ENCODE measurements at regions not wholly inside any gene's neighbourhood (a gene's known extent, or its start where the extent isn't known, plus 50 kb on each side); places are given as distances from the start of the nearest gene placed in this dataset.

DNA sequence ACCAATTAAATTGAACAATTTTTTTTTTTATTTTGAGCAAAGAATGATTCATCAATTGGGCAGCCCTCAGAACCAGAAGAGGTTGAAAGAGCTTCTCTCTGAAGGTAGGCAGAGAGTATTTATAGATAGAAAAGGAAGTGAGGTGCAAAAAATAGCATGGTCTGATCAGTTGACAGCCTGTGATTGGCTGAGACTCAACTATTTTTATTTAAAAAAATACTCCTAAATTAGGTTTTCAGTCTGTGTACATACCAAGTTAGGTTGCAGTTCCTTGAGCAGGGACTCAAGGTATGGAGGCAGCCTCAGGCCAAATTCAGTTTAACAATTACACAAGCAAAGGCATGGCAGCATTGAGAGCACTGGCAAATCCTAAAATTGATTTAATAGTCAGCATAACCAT is 1074.7 kb downstream of the SORCS1 start:
- Histone ChIP-seq H2BK5ac (ENCODE audit: low read depth, low read length, poor library complexity, severe bottlenecking) (no peak overlapping the region), H3K4ac (ENCODE audit: low read depth, low read length) (no peak overlapping the region), H4K20me1 (ENCODE audit: insufficient read depth, low read length) (no peaks in the 10 kb centered on the region), H4K8ac (ENCODE audit: low read depth in 2 of 2, low read length in 2 of 2) (no peak overlapping the region), H3K4me1 (ENCODE audit: control insufficient read depth, insufficient read depth, low read length) (no peaks in the 10 kb centered on the region), H2BK15ac (ENCODE audit: low read depth, low read length) (no peak overlapping the region), H3K79me1 (ENCODE audit: low read depth in 1 of 2, low read length in 2 of 2) (no peaks in the 10 kb centered on the region), H3K23ac (ENCODE audit: low read depth, low read length) (no peak overlapping the region), H4K91ac (ENCODE audit: insufficient read depth, low read depth, low read length) (no peak overlapping the region), H4K5ac (ENCODE audit: low read depth, low read length) (no peak overlapping the region), H3K18ac (ENCODE audit: low read depth, low read length) (no peak overlapping the region), H3K9me3 (ENCODE audit: control insufficient read depth, insufficient read depth, low read length) (no peaks in the 10 kb centered on the region), H3K4me3 (ENCODE audit: insufficient read depth, low read depth, low read length) (no peak overlapping the region), H2BK120ac (ENCODE audit: low read depth, low read length) (no peak overlapping the region), H3K9me1 (ENCODE audit: insufficient read depth, low read length) (no peaks in the 10 kb centered on the region), H3K4me2 (ENCODE audit: low read depth, low read length) (no peak overlapping the region), H3K56ac (ENCODE audit: extremely low read depth, insufficient read depth, low read length) (no peak overlapping the region), H2AFZ (replicated peaks; ENCODE audit: low read length, poor library complexity) (no peak overlapping the region), H3K36me3 (ENCODE audit: control insufficient read depth, insufficient read depth, low read length) (no peaks in the 10 kb centered on the region), H2BK20ac (ENCODE audit: low read depth, low read length) (no peak overlapping the region), H2AK9ac (replicated peaks; ENCODE audit: low read depth, low read length, poor library complexity) (no peak overlapping the region), H3K14ac (replicated peaks; ENCODE audit: low read depth, low read length) (no peak overlapping the region), H2AK5ac (ENCODE audit: low read depth, low read length) (no peak overlapping the region), H3K27me3 (ENCODE audit: control insufficient read depth, insufficient read depth, low read length) (no peaks in the 10 kb centered on the region), H3K27ac (ENCODE audit: insufficient read depth, low read length) (no peak overlapping the region), H3K9ac (ENCODE audit: low read depth, low read length) (no peak overlapping the region)
- ChIA-PET POLR2A (ENCODE audit: unreplicated experiment) (no interaction called here), CTCF (no interaction called here)
- in situ Hi-C loops (cut with MboI; ENCODE audit: low sequenced_read_pairs) = no loop called here
- intact Hi-C loops (cut with micrococcal nuclease) = no loop called here
- DNase-seq (no peak), ATAC-seq (ENCODE audit: low read depth) (no peak)
- dilution Hi-C loops (cut with HindIII; ENCODE audit: low sequenced_read_pairs, unreplicated experiment) = no loop called here
- no TSS peak for BruUV-seq (replicated peaks)
- TF ChIP-seq MXI1 (IDR thresholded peaks at IDR 0.05; ENCODE audit: borderline replicate concordance, low read depth, low read length) (no peak), MAZ (IDR thresholded peaks at IDR 0.05; ENCODE audit: borderline replicate concordance, low read depth, low read length) (no peak), BHLHE40 (IDR thresholded peaks at IDR 0.05; ENCODE audit: low read depth, low read length) (no peak), RFX5 (IDR thresholded peaks at IDR 0.05; ENCODE audit: low read depth, low read length) (no peak), FOS (IDR thresholded peaks at IDR 0.05; ENCODE audit: low read depth, low read length) (no peak), POLR2A (IDR thresholded peaks at IDR 0.05; ENCODE audit: low read depth, low read length) (no peak)
- TF ChIP-seq, protein P1, sequence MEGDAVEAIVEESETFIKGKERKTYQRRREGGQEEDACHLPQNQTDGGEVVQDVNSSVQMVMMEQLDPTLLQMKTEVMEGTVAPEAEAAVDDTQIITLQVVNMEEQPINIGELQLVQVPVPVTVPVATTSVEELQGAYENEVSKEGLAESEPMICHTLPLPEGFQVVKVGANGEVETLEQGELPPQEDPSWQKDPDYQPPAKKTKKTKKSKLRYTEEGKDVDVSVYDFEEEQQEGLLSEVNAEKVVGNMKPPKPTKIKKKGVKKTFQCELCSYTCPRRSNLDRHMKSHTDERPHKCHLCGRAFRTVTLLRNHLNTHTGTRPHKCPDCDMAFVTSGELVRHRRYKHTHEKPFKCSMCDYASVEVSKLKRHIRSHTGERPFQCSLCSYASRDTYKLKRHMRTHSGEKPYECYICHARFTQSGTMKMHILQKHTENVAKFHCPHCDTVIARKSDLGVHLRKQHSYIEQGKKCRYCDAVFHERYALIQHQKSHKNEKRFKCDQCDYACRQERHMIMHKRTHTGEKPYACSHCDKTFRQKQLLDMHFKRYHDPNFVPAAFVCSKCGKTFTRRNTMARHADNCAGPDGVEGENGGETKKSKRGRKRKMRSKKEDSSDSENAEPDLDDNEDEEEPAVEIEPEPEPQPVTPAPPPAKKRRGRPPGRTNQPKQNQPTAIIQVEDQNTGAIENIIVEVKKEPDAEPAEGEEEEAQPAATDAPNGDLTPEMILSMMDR (conservative IDR thresholded peaks at IDR 0.05; ENCODE audit: low read depth, low read length) = no peak
